SK-N-SH (cell line): ENCODE measurements at regions not wholly inside any gene's neighbourhood (a gene's known extent, or its start where the extent isn't known, plus 50 kb on each side); places are given as distances from the start of the nearest gene placed in this dataset.

Experiments
- CHD2 ChIP-seq: fragments of 150-350 bp; IDR thresholded peaks from 2 replicates; pipeline ENCODE4 v1.6.1; 2018; ENCODE audit warnings: low read length; ENCODE audit not compliant: partially characterized antibody
- ELF1 ChIP-seq: IDR thresholded peaks from 2 replicates; pipeline ENCODE4 v1.4.0; 2012
- EP300 ChIP-seq, 2 experiments: IDR thresholded peaks; 2 replicates each; pipeline versions ENCODE4 v1.4.0 to v1.6.1; 2012; ENCODE audit warnings: borderline replicate concordance in 1 of 2, low read depth in 1 of 2, low read length in 1 of 2
- EZH2phosphoT487 ChIP-seq: fragments of 200-600 bp; sonication (generic); IDR thresholded peaks from 2 replicates; pipeline ENCODE4 v1.6.1; 2017; ENCODE audit warnings: low read depth, mixed run types, mild to moderate bottlenecking, antibody characterized with exemption, moderate library complexity, borderline replicate concordance
- FOSL2 ChIP-seq: IDR thresholded peaks from 2 replicates; pipeline ENCODE4 v1.4.0; 2012; ENCODE audit warnings: low read depth, mild to moderate bottlenecking, moderate library complexity, borderline replicate concordance
- FOXJ3 ChIP-seq: sonication (generic); formaldehyde crosslinking; IDR thresholded peaks from 2 replicates; pipeline ENCODE4 v1.5.1; 2020; ENCODE audit warnings: mild to moderate bottlenecking, missing genetic modification reagents
- FOXM1 ChIP-seq: IDR thresholded peaks from 2 replicates; pipeline ENCODE4 v1.4.0; 2012; ENCODE audit warnings: low read depth, mild to moderate bottlenecking
- GATA2 ChIP-seq: sonication (generic); formaldehyde crosslinking; IDR thresholded peaks from 2 replicates; pipeline ENCODE4 v1.5.0; 2020; ENCODE audit warnings: mild to moderate bottlenecking, missing genetic modification reagents
- MAX ChIP-seq: IDR thresholded peaks from 2 replicates; pipeline ENCODE4 v1.4.0; 2012; ENCODE audit warnings: low read depth
- MEF2A ChIP-seq: IDR thresholded peaks from 2 replicates; pipeline ENCODE4 v1.4.0; 2012; ENCODE audit warnings: low read depth, borderline replicate concordance
- MXI1 ChIP-seq: IDR thresholded peaks from 2 replicates; pipeline ENCODE4 v1.6.1; 2012; ENCODE audit warnings: mild to moderate bottlenecking, low read depth, low read length, improper control_type of control experiment
- NFIC ChIP-seq: IDR thresholded peaks from 2 replicates; pipeline ENCODE4 v1.4.0; 2012; ENCODE audit warnings: borderline replicate concordance
- NRF1 ChIP-seq: IDR thresholded peaks from 2 replicates; pipeline ENCODE4 v1.6.1; 2012; ENCODE audit warnings: low read depth, mild to moderate bottlenecking, low read length
- PBX3 ChIP-seq: IDR thresholded peaks from 2 replicates; pipeline ENCODE4; 2012
- POLR2AphosphoS5 ChIP-seq: IDR thresholded peaks from 2 replicates; pipeline ENCODE4 v1.6.1; 2012; ENCODE audit warnings: low read depth, low read length
- RCOR1 ChIP-seq: fragments of 150-350 bp; IDR thresholded peaks from 2 replicates; pipeline ENCODE4 v1.6.1; 2017; ENCODE audit warnings: antibody characterized with exemption, low read length
- REST ChIP-seq: IDR thresholded peaks from 2 replicates; pipeline ENCODE4 v1.6.1; 2012; ENCODE audit warnings: mild to moderate bottlenecking, low read depth, low read length, moderate library complexity
- RFX5 ChIP-seq: IDR thresholded peaks from 2 replicates; pipeline ENCODE4 v1.6.1; 2012; ENCODE audit warnings: mild to moderate bottlenecking, improper control_type of control experiment, low read length
- RXRA ChIP-seq: IDR thresholded peaks from 2 replicates; pipeline ENCODE4 v1.4.0; 2012; ENCODE audit warnings: low read depth, mild to moderate bottlenecking, borderline replicate concordance
- SIN3A ChIP-seq: IDR thresholded peaks from 2 replicates; pipeline ENCODE4 v1.6.1; 2012; ENCODE audit warnings: low read depth, mild to moderate bottlenecking, low read length, moderate library complexity, borderline replicate concordance
- SMC3 ChIP-seq: IDR thresholded peaks from 2 replicates; pipeline ENCODE4 v1.6.1; 2012; ENCODE audit warnings: low read depth, low read length, improper control_type of control experiment
- TAF1 ChIP-seq: IDR thresholded peaks from 2 replicates; pipeline ENCODE4 v1.6.1; 2012; ENCODE audit warnings: low read depth, mild to moderate bottlenecking, low read length, moderate library complexity, borderline replicate concordance
- YY1 ChIP-seq: IDR thresholded peaks from 2 replicates; pipeline ENCODE4 v1.4.0; 2012; ENCODE audit warnings: low read depth, mild to moderate bottlenecking
- ZBTB33 ChIP-seq: IDR thresholded peaks from 2 replicates; pipeline ENCODE4 v1.4.0; 2012; ENCODE audit warnings: low read depth, borderline replicate concordance

DNA sequence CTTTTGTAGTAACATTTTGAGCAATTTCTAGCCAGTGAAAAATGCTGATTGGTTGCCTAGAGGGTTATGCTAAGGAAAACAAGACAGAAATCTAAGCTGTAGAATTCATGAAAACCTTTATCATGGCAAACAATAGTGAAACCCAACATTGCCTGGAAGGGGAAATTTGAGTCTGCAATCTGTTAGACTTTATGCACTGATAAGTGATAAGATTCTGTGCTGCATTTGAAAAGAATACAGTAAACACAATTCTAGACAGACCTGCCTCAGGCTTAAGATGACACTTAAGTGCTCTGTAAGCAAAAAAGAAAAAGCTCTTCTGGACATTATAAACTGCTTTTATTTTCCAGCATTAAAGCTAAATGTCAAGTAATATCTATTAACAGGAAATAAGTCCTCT, 519.3 kb downstream of the ISL1 start (continued):
- TF ChIP-seq ELF1, result no peak
- no peak for TF ChIP-seq REST
- TF ChIP-seq GATA2, result peak; percentile 98
- no peak for TF ChIP-seq PBX3
- no peak for TF ChIP-seq EZH2phosphoT487
- no peak for TF ChIP-seq TAF1
- peak; percentile 82 for TF ChIP-seq CHD2
- TF ChIP-seq RCOR1, result peak; percentile 94
- TF ChIP-seq EP300 (IDR thresholded peaks at IDR 0.05; ENCODE audit: borderline replicate concordance in 1 of 2, low read depth in 1 of 2, low read length in 1 of 2), result peak; percentile 37 to 99; a peak in 3 of 4 replicates
- TF ChIP-seq FOSL2, result no peak
- 0 out of 2 replicates have a peak, but pooled peaks have one; percentile 29 for TF ChIP-seq RFX5
- TF ChIP-seq NFIC, result no peak
- no peak for TF ChIP-seq NRF1
- TF ChIP-seq ZBTB33, result no peak
- no peak for TF ChIP-seq YY1
- TF ChIP-seq POLR2AphosphoS5, result 0 out of 2 replicates have a peak, but pooled peaks have one; percentile 33
- peak; percentile 52; the same call in 1 of the 2 replicates for TF ChIP-seq MXI1
- TF ChIP-seq SIN3A, result no peak
- peak; percentile 99 for TF ChIP-seq FOXJ3 (CRISPR knock-in tag)
- TF ChIP-seq FOXM1, result no peak
- TF ChIP-seq SMC3, result no peak
- no peak for TF ChIP-seq RXRA
- no peak for TF ChIP-seq MEF2A
- no peak for TF ChIP-seq MAX
